ENCODE measurements at regions not wholly inside any gene's neighbourhood (a gene's known extent, or its start where the extent isn't known, plus 50 kb on each side); places are given as distances from the start of the nearest gene placed in this dataset.

- H3K4me1 Mint-ChIP-seq, result no peaks in the 10 kb centered on the region
- H3K9me3 Mint-ChIP-seq, result no peaks in the 10 kb centered on the region
- DNase-seq (no peak), ATAC-seq (no peak)
- H3K4me3 Mint-ChIP-seq, result no peak overlapping the region
- H3K27ac Mint-ChIP-seq, result no peak overlapping the region
- peaks cover 24% of the 10 kb centered on the region for H3K27me3 Mint-ChIP-seq
Measured at GRCh38 chr6:159490298-159490937, 202.6 kb downstream of the SOD2 start.

- Mint-ChIP-seq H3K27ac (no peak overlapping the region), H3K4me3 (no peak overlapping the region), H3K4me1 (no peaks in the 10 kb centered on the region), H3K9me3 (no peaks in the 10 kb centered on the region), H3K27me3 (peaks cover 13% of the 10 kb centered on the region)
- DNase-seq (no peak), ATAC-seq (no peak)
Measured at GRCh38 chr6:159487636-159488035, 205.4 kb downstream of the SOD2 start.

- Mint-ChIP-seq H3K4me1 (no peaks in the 10 kb centered on the region), H3K4me3 (no peak overlapping the region), H3K27ac (no peak overlapping the region), H3K27me3 (peaks cover 6% of the 10 kb centered on the region), H3K9me3 (no peaks in the 10 kb centered on the region)
- DNase-seq (no peak), ATAC-seq (no peak)
Measured at GRCh38 chr6:159483259-159483658, 209.8 kb downstream of the SOD2 start.

GRCh38 chr6:159481897-159482296 is 211.1 kb downstream of the SOD2 start:
- H3K9me3 Mint-ChIP-seq, result no peaks in the 10 kb centered on the region

GRCh38 chr6:159480471-159480870 is 212.6 kb downstream of the SOD2 start:
- ATAC-seq, result no peak
- H3K4me3 Mint-ChIP-seq, result no peak overlapping the region
- H3K4me1 Mint-ChIP-seq, result no peaks in the 10 kb centered on the region
- no peaks in the 10 kb centered on the region for H3K9me3 Mint-ChIP-seq
- H3K27ac Mint-ChIP-seq, result no peak overlapping the region
- H3K27me3 Mint-ChIP-seq, result no peaks in the 10 kb centered on the region
- no peak for DNase-seq

More at GRCh38 chr6:159481897-159482296, 211.1 kb downstream of the SOD2 start:
- DNase-seq, result no peak
- Mint-ChIP-seq H3K27me3 (no peaks in the 10 kb centered on the region), H3K4me1 (no peaks in the 10 kb centered on the region), H3K27ac (no peak overlapping the region), H3K4me3 (no peak overlapping the region)
- no peak for ATAC-seq

GRCh38 chr6:159479146-159479545 is 213.9 kb downstream of the SOD2 start:
- no peaks in the 10 kb centered on the region for H3K27me3 Mint-ChIP-seq
- DNase-seq, result no peak
- no peak for ATAC-seq
- H3K4me3 Mint-ChIP-seq, result no peak overlapping the region
- no peaks in the 10 kb centered on the region for H3K4me1 Mint-ChIP-seq
- no peaks in the 10 kb centered on the region for H3K9me3 Mint-ChIP-seq
- H3K27ac Mint-ChIP-seq, result no peak overlapping the region

GRCh38 chr6:159473475-159474263 is 219.4 kb downstream of the SOD2 start:
- no peak for DNase-seq
- H3K27me3 Mint-ChIP-seq, result no peaks in the 10 kb centered on the region
- no peak overlapping the region for H3K4me3 Mint-ChIP-seq
- H3K4me1 Mint-ChIP-seq, result no peaks in the 10 kb centered on the region
- no peak for ATAC-seq
- H3K9me3 Mint-ChIP-seq, result no peaks in the 10 kb centered on the region
- no peak overlapping the region for H3K27ac Mint-ChIP-seq

- Mint-ChIP-seq H3K4me1 (peaks cover 5% of the 10 kb centered on the region), H3K27ac (no peak overlapping the region), H3K9me3 (no peaks in the 10 kb centered on the region), H3K27me3 (peaks cover 14% of the 10 kb centered on the region), H3K4me3 (no peak overlapping the region)
- no peak for DNase-seq
- ATAC-seq, result no peak
Measured at GRCh38 chr6:159470397-159470796, 222.6 kb downstream of the SOD2 start.

- no peak overlapping the region for H3K27ac Mint-ChIP-seq
- H3K27me3 Mint-ChIP-seq, result peaks cover 14% of the 10 kb centered on the region
- H3K4me3 Mint-ChIP-seq, result no peak overlapping the region
- no peaks in the 10 kb centered on the region for H3K9me3 Mint-ChIP-seq
- H3K4me1 Mint-ChIP-seq, result peaks cover 5% of the 10 kb centered on the region
- DNase-seq (no peak), ATAC-seq (no peak)
Measured at GRCh38 chr6:159469443-159469842, 223.6 kb downstream of the SOD2 start.

GRCh38 chr6:159468994-159469393 is 224.0 kb downstream of the SOD2 start:
- H3K4me1 Mint-ChIP-seq, result peaks cover 5% of the 10 kb centered on the region
- no peak for DNase-seq
- H3K9me3 Mint-ChIP-seq, result no peaks in the 10 kb centered on the region
- peaks cover 14% of the 10 kb centered on the region for H3K27me3 Mint-ChIP-seq
- H3K27ac Mint-ChIP-seq, result no peak overlapping the region
- no peak overlapping the region for H3K4me3 Mint-ChIP-seq
- no peak for ATAC-seq

- no peaks in the 10 kb centered on the region for H3K9me3 Mint-ChIP-seq
- H3K27me3 Mint-ChIP-seq, result peaks cover 14% of the 10 kb centered on the region
- ATAC-seq, result peak; percentile 57
- H3K4me1 Mint-ChIP-seq, result peaks cover 5% of the 10 kb centered on the region
- peak overlapping the region in 1 of 2 donors; percentile 11 for H3K27ac Mint-ChIP-seq
- H3K4me3 Mint-ChIP-seq, result no peak overlapping the region
- DNase-seq, result no peak
Measured at GRCh38 chr6:159467473-159468041, 225.5 kb downstream of the SOD2 start.

- ATAC-seq, result no peak
- no peaks in the 10 kb centered on the region for H3K9me3 Mint-ChIP-seq
- H3K4me3 Mint-ChIP-seq, result no peak overlapping the region
- no peak for DNase-seq
- peaks cover 5% of the 10 kb centered on the region for H3K4me1 Mint-ChIP-seq
- H3K27me3 Mint-ChIP-seq, result peaks cover 14% of the 10 kb centered on the region
- H3K27ac Mint-ChIP-seq, result no peak overlapping the region
Measured at GRCh38 chr6:159466926-159467325, 226.1 kb downstream of the SOD2 start.

- Mint-ChIP-seq H3K9me3 (no peaks in the 10 kb centered on the region), H3K27me3 (peaks cover 28% of the 10 kb centered on the region), H3K4me1 (peaks cover 5% of the 10 kb centered on the region), H3K4me3 (no peak overlapping the region), H3K27ac (no peak overlapping the region)
- ATAC-seq (no peak), DNase-seq (no peak)
Measured at GRCh38 chr6:159464816-159465215, 228.2 kb downstream of the SOD2 start.

- Mint-ChIP-seq H3K27me3 (peaks cover 26% of the 10 kb centered on the region), H3K4me3 (no peak overlapping the region), H3K4me1 (peaks cover 5% of the 10 kb centered on the region), H3K9me3 (no peaks in the 10 kb centered on the region), H3K27ac (no peak overlapping the region)
- ATAC-seq (no peak), DNase-seq (no peak)
Measured at GRCh38 chr6:159463119-159463829, 229.8 kb downstream of the SOD2 start.

GRCh38 chr6:159462431-159462830 is 230.6 kb downstream of the SOD2 start:
- Mint-ChIP-seq H3K27me3 (peaks cover 20% of the 10 kb centered on the region), H3K27ac (no peak overlapping the region), H3K9me3 (no peaks in the 10 kb centered on the region), H3K4me3 (no peak overlapping the region), H3K4me1 (peaks cover 4% of the 10 kb centered on the region)
- ATAC-seq (no peak), DNase-seq (no peak)

- H3K27me3 Mint-ChIP-seq, result peaks cover 15% of the 10 kb centered on the region
- no peak overlapping the region for H3K27ac Mint-ChIP-seq
- ATAC-seq (no peak), DNase-seq (no peak)
- no peaks in the 10 kb centered on the region for H3K9me3 Mint-ChIP-seq
- H3K4me1 Mint-ChIP-seq, result peaks cover under 1% of the 10 kb centered on the region
- no peak overlapping the region for H3K4me3 Mint-ChIP-seq
Measured at GRCh38 chr6:159461998-159462397, 231.0 kb downstream of the SOD2 start.
